ENCODE measurements at regions not wholly inside any gene's neighbourhood (a gene's known extent, or its start where the extent isn't known, plus 50 kb on each side); places are given as distances from the start of the nearest gene placed in this dataset.
A peak's percentile ranks its signal among the peaks of the same experiment; 100 is the strongest.

DNA sequence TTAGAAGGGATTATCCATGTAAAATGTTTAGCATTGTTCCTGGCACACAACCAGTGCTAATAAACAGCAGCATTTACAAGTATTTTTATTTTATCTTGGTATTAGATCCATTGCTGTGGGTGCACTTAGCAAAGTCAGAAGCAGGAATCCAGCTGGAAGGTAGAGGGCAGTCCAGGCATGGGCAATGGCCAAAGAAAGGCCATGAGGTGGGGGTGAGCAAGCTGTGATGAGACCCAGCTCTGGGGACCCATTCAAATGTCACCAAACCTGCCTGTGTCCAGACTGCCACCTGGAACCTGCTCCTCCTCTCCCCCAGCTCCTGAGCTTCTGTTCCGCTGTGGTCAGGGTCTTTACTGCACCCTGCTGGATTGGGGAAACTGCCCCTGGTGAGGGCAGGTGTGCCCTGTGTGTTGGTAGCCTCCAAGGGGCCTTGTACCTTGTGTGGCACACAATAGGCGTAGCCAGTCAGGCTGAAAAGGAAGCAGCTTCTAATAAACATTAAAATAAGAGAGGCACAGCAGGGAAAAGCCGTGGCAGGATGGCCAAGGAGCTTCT is 118.0 kb upstream of the CRHR1 start:
- no peaks in the 10 kb centered on the region for H3K4me1 ChIP-seq
- H3K4me3 ChIP-seq: no peak overlapping the region
- no peak for ATAC-seq (ENCODE audit: low FRiP score in 2 of 2)
- TF ChIP-seq POLR2A (IDR thresholded peaks at IDR 0.05) (no peak), POLR2AphosphoS5 (IDR thresholded peaks at IDR 0.05) (no peak), EP300 (IDR thresholded peaks at IDR 0.05) (no peak), CTCF (IDR thresholded peaks at IDR 0.05) (no peak)
- no peaks in the 10 kb centered on the region for H3K27me3 ChIP-seq
- no peak for DNase-seq
- H3K27ac ChIP-seq: no peak overlapping the region
- no peaks in the 10 kb centered on the region for H3K36me3 ChIP-seq
- H3K9me3 ChIP-seq: no peaks in the 10 kb centered on the region
- 54 to 83% methylated on average over 3 of the region's 3 CpGs for WGBS, 2 donors

GRCh38 chr17:45666641-45667040 is 117.5 kb upstream of the CRHR1 start:
- Histone ChIP-seq H3K36me3 (no peaks in the 10 kb centered on the region), H3K4me3 (no peak overlapping the region), H3K9me3 (no peaks in the 10 kb centered on the region), H3K27ac (no peak overlapping the region), H3K27me3 (no peaks in the 10 kb centered on the region), H3K4me1 (no peaks in the 10 kb centered on the region)
- TF ChIP-seq POLR2A (IDR thresholded peaks at IDR 0.05) (no peak), CTCF (IDR thresholded peaks at IDR 0.05) (no peak), EP300 (IDR thresholded peaks at IDR 0.05) (no peak), POLR2AphosphoS5 (IDR thresholded peaks at IDR 0.05) (no peak)
- no peak for DNase-seq
- ATAC-seq (ENCODE audit: low FRiP score in 2 of 2): no peak
- 60 to 64% methylated on average over 3 to 5 of the region's 5 CpGs for WGBS, 2 donors

DNA sequence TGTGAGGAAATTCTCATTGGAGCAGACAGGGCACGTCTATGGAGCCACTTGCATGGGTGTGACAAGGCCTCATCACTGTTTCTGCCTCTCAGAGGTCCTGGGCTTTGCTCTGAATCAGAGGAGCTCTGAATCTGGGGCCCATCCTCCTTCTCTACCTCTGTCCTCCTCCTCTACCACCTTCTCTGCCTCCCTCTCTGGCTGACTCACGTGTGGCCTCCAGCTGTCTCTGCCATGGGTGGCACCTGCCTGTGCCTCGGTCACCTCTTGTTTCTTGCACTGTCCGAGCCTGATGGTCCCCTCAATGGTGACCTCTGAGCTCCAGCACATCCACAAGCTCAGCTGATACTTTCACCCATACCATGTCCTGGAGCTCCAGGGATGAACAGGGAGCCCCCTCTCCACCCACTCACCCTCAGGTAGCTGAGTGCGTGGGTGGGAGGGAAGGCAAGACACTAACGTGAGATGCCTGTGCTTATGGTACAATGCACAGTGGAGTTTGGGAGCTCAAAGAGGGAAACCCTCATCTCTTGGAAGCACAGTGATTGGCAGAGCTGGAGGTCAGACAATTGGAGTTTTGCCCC is 116.4 kb upstream of the CRHR1 start:
- no peak for ATAC-seq (ENCODE audit: low FRiP score in 2 of 2)

DNA sequence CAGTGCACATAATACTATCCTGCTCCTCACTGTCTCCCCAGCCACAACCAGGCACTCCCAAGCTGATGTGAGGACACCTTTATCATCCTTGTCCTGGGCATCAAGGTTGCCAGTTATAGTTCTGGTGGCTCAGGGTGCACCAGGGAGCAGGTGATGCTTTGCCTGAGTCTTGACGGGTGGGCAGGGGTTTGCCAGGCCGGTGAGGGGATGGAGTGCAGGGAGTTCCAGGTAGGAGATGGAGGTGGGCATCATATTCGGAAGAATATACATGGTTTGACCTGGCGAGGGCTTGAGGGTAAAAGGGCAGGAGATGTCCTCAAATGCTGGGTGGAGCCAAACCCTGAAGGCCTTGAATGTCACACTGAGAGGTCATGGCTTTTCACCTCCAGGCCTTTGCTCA is 115.8 kb upstream of the CRHR1 start:
- no peak overlapping the region for H3K4me3 ChIP-seq
- WGBS, 2 donors: 78 to 87% methylated on average over 4 of the region's 4 CpGs
- no peaks in the 10 kb centered on the region for H3K27me3 ChIP-seq
- no peak for TF ChIP-seq POLR2A (IDR thresholded peaks at IDR 0.05)
- ATAC-seq (ENCODE audit: low FRiP score in 2 of 2) (no peak), DNase-seq (no peak)
- H3K4me1 ChIP-seq: no peaks in the 10 kb centered on the region
- no peaks in the 10 kb centered on the region for H3K36me3 ChIP-seq
- H3K9me3 ChIP-seq: no peaks in the 10 kb centered on the region
- no peak overlapping the region for H3K27ac ChIP-seq

More for the DNA sequence above, 116.4 kb upstream of the CRHR1 start:
- H3K9me3 ChIP-seq: no peaks in the 10 kb centered on the region
- WGBS, 2 donors: 67 to 77% methylated on average over 5 to 6 of the region's 6 CpGs
- no peaks in the 10 kb centered on the region for H3K4me1 ChIP-seq
- no peak for DNase-seq
- TF ChIP-seq POLR2AphosphoS5 (IDR thresholded peaks at IDR 0.05): no peak
- TF ChIP-seq EP300 (IDR thresholded peaks at IDR 0.05): no peak
- TF ChIP-seq POLR2A (IDR thresholded peaks at IDR 0.05): no peak
- TF ChIP-seq CTCF (IDR thresholded peaks at IDR 0.05): no peak
- no peaks in the 10 kb centered on the region for H3K27me3 ChIP-seq
- H3K27ac ChIP-seq: no peak overlapping the region
- no peaks in the 10 kb centered on the region for H3K36me3 ChIP-seq
- H3K4me3 ChIP-seq: no peak overlapping the region

DNA sequence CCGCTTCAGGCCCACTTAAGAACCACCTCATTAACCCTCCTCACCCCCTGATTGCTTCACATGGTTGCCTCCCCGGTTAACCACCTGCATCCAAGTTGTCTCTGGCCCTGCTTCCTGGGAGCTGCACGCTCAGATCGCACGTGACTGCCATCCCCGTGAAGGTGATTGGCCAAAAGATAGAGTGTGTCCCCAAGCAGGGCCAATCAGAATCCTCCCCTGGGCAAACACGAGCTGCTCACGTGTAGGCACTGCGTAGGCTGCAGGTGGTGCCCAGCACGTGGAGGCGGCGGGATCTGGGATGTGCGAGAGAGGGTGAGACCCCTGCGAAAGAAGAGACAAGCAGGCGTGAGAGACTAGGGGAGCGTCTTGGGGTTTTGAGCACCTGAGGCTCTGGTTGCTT is 111.8 kb upstream of the CRHR1 start:
- Histone ChIP-seq H3K27me3 (no peaks in the 10 kb centered on the region), H3K36me3 (no peaks in the 10 kb centered on the region), H3K4me3 (no peak overlapping the region), H3K27ac (no peak overlapping the region), H3K9me3 (no peaks in the 10 kb centered on the region), H3K4me1 (no peaks in the 10 kb centered on the region)
- peak in 1 of 2 donors; percentile 43 for DNase-seq
- WGBS, 2 donors: 78 to 81% methylated on average over 15 of the region's 16 CpGs
- TF ChIP-seq EP300 (IDR thresholded peaks at IDR 0.05) (no peak), POLR2A (IDR thresholded peaks at IDR 0.05) (no peak), POLR2AphosphoS5 (IDR thresholded peaks at IDR 0.05) (no peak), CTCF (IDR thresholded peaks at IDR 0.05) (no peak)
- ATAC-seq (ENCODE audit: low FRiP score in 2 of 2): no peak

All from upper lobe of left lung (tissue), 6 donors.